Left lung (tissue), 4 donors: ENCODE measurements at regions not wholly inside any gene's neighbourhood (a gene's known extent, or its start where the extent isn't known, plus 50 kb on each side); places are given as distances from the start of the nearest gene placed in this dataset.

Experiments
- ATAC-seq: fragments of 200-7000 bp; cut with Tn5 transposase; one replicate; pipeline ENCODE4 v1.9.1; 2020; ENCODE audit warnings: moderate library complexity
- DNase-seq, 4 donors: peaks; one replicate each; pipeline ENCODE4 v3.0.0-alpha.2; 2013 to 2020
- H3K27ac ChIP-seq, 2 donors: fragments of 200-600 bp; sonication (generic) in 1 of 2; one replicate each; pipeline versions ENCODE4 v1.5.0 to v1.8.0; 2020 to 2021
- H3K27me3 ChIP-seq, 2 donors: fragments of 200-600 bp; sonication (generic) in 1 of 2; one replicate each; pipeline versions ENCODE4 v1.5.0 to v1.8.0; 2020 to 2021
- H3K36me3 ChIP-seq, 2 donors: fragments of 200-600 bp; sonication (generic) in 1 of 2; one replicate each; pipeline versions ENCODE4 v1.5.0 to v1.8.0; 2020 to 2021
- H3K4me1 ChIP-seq, 2 donors: fragments of 200-600 bp; one replicate each; pipeline ENCODE4 v1.8.0; 2021
- H3K4me3 ChIP-seq, 2 donors: fragments of 200-600 bp; sonication (generic) in 1 of 2; one replicate each; pipeline versions ENCODE4 v1.5.0 to v1.8.0; 2020 to 2021; ENCODE audit warnings: mild to moderate bottlenecking in 1 of 2
- H3K9me3 ChIP-seq, 2 donors: fragments of 200-600 bp; sonication (generic) in 1 of 2; one replicate each; pipeline versions ENCODE4 v1.5.0 to v1.8.0; 2020 to 2021
- intact Hi-C, 2 donors: fragments of 100-400 bp; cut with DNase I; formaldehyde crosslinking; loops; one replicate each; pipeline versions ENCODE4 v1.11.2 to v1.14.2; 2022
- TF ChIP-seq, protein P1 (sequence below), 2 donors: fragments of 200-600 bp; sonication (generic) in 1 of 2; IDR thresholded peaks; one replicate each; pipeline versions ENCODE4 v1.5.0 to v1.8.0; 2021; ENCODE audit warnings: antibody characterized with exemption in 2 of 2
- donor health status: DM: no; HTN: yes; CAD: no.
- donor health status: DM: no; HTN: no; CAD: no.

DNA sequence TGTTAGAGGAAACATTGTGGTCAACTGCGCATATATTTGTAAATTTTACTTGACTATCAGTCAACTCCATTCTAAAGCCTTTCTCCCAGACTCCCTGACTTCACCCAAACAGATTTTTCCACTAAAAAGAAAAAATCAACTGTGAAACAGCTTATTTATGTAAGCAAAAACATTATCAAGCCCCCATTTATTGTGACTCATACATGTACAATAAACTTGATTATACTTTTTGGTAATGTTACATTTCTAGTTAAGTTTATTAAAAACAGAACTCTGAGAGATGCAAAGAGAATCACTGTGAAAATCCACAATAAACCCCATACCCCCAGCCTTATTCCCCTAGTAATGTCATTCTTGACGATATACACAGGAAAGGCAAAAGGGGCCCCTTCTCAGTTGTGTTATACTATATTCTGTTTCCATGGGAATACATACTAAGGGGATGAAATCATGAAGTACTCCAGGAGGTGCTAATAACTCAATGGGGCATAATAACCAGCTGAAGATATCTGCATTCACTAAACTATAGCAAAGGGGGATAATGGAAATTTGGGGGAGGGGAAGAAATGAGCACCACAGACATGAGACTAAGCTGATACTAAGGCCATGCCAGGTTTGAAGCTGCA, 616.0 kb downstream of the ACTL7B start:
- DNase-seq, result no peak
- no peak overlapping the region for H3K4me3 ChIP-seq

DNA sequence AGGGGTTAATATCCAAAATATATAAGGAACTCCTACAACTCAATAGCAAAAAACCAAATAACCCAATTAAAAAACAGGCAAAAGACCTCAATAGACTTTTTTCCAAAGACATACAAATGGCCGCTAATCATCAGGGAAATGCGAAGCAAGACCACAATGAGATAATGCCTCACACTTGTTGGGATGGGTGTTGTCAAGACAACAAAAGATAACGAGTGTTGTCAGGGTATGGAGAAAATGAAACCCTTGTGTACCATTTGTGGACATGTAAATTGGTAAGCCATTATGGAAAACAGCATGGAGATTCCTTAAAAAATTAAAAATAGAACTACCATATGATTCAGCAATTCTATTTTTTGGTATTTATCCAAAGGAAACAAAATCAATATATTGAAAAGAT, 620.2 kb downstream of the ACTL7B start:
- Histone ChIP-seq H3K27ac (no peak overlapping the region), H3K27me3 (no peaks in the 10 kb centered on the region), H3K36me3 (no peaks in the 10 kb centered on the region), H3K9me3 (peaks cover 0 to 2% of the 10 kb centered on the region in 2 donors), H3K4me3 (no peak overlapping the region), H3K4me1 (no peaks in the 10 kb centered on the region)
- TF ChIP-seq, protein P1, sequence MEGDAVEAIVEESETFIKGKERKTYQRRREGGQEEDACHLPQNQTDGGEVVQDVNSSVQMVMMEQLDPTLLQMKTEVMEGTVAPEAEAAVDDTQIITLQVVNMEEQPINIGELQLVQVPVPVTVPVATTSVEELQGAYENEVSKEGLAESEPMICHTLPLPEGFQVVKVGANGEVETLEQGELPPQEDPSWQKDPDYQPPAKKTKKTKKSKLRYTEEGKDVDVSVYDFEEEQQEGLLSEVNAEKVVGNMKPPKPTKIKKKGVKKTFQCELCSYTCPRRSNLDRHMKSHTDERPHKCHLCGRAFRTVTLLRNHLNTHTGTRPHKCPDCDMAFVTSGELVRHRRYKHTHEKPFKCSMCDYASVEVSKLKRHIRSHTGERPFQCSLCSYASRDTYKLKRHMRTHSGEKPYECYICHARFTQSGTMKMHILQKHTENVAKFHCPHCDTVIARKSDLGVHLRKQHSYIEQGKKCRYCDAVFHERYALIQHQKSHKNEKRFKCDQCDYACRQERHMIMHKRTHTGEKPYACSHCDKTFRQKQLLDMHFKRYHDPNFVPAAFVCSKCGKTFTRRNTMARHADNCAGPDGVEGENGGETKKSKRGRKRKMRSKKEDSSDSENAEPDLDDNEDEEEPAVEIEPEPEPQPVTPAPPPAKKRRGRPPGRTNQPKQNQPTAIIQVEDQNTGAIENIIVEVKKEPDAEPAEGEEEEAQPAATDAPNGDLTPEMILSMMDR (IDR thresholded peaks at IDR 0.05), result no peak
- DNase-seq (no peak), ATAC-seq (no peak)
- intact Hi-C loops, result no loop called here

More for the DNA sequence above, 616.0 kb downstream of the ACTL7B start:
- Histone ChIP-seq H3K36me3 (no peaks in the 10 kb centered on the region), H3K4me1 (no peaks in the 10 kb centered on the region), H3K9me3 (no peaks in the 10 kb centered on the region), H3K27me3 (no peaks in the 10 kb centered on the region), H3K27ac (no peak overlapping the region)
- no peak for ATAC-seq
- TF ChIP-seq, protein P1 (IDR thresholded peaks at IDR 0.05), result no peak
- intact Hi-C loops, result no loop called here

DNA sequence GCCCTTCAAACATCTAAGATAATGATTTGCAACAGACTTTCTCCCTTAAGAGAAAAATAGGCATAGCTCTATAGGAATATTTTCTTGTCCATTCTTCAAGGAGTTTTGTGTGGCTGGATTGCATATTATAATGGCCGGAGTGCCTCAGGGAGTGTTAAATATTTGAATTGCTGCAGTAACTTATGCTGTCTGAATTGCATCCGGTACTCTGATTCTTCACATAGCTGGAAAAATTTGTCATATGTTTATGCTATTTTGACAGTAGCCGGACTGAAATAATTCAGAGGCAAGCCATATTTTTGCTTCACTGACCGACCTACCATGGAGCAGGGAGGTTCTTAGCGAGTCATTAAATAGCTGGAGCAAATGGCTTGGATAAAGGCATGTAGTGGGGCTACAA, 621.0 kb downstream of the ACTL7B start:
- Histone ChIP-seq H3K9me3 (peaks cover 0 to 3% of the 10 kb centered on the region in 2 donors), H3K36me3 (no peaks in the 10 kb centered on the region), H3K4me3 (no peak overlapping the region), H3K27ac (no peak overlapping the region), H3K4me1 (no peaks in the 10 kb centered on the region), H3K27me3 (no peaks in the 10 kb centered on the region)
- DNase-seq, result no peak
- TF ChIP-seq, protein P1 (IDR thresholded peaks at IDR 0.05), result no peak
- no peak for ATAC-seq
- intact Hi-C loops, result no loop called here

DNA sequence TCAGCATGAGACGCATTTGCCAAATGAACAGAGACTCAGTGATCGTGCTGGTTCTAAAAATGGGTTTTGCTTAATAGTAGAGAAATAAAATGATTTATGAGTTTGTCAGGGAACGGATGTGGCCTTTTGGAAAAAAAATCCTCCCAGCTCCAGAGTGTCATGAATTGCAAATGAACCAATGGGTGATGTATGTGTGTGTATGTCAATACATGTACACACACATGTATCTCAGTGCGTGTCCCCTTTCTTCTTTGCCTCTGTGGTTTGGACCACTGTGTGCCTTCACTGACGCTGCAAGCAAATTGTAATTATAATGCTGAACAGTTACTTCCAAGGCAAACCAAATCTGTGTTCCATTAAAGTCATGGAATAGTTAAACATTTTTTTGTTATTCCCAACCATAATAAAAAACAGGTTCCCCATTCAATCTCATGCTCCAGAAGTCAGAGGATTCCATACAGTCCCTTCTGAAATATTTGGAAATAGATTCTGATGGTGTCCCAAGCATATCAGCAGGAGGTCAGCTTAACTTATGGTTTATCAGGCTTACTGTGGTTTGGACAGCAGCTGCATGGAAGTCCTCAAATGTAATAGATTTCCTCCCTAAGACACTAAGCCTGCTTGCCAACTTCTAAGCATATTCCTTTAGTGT, 630.5 kb downstream of the ACTL7B start:
- no peaks in the 10 kb centered on the region for H3K27me3 ChIP-seq

DNA sequence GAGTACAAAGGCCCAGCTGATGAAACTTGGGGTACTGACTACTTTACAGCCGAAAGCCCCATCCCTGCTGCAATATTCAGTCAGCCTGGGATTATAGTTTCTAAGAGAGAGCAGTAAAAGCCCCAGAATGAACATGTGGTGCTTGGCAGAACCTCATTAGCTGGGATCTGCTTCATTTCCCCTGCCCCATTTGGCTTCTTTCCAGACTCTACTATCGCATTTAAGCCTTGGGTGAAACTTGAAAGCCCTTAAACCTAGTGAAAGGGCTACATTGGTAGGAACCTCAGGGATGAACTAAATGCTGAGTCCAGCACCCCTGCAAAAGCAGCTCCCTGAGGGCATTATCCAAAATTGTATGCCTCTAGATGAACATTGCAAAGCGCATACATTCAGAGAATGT, 631.1 kb downstream of the ACTL7B start:
- Histone ChIP-seq H3K4me3 (no peak overlapping the region), H3K36me3 (no peaks in the 10 kb centered on the region), H3K9me3 (peaks cover 0 to 6% of the 10 kb centered on the region in 2 donors), H3K4me1 (peaks cover 0 to 4% of the 10 kb centered on the region in 2 donors), H3K27me3 (no peaks in the 10 kb centered on the region), H3K27ac (no peak overlapping the region)
- intact Hi-C loops, result no loop called here
- DNase-seq, result no peak
- ATAC-seq, result no peak
- TF ChIP-seq, protein P1 (IDR thresholded peaks at IDR 0.05), result no peak

More for the DNA sequence above, 630.5 kb downstream of the ACTL7B start:
- TF ChIP-seq, protein P1 (IDR thresholded peaks at IDR 0.05), result no peak
- H3K9me3 ChIP-seq, result peaks cover 0 to 8% of the 10 kb centered on the region in 2 donors
- peaks cover 0 to 4% of the 10 kb centered on the region in 2 donors for H3K4me1 ChIP-seq
- no peak overlapping the region for H3K27ac ChIP-seq
- H3K36me3 ChIP-seq, result no peaks in the 10 kb centered on the region
- DNase-seq (no peak), ATAC-seq (no peak)
- intact Hi-C loops, result no loop called here
- H3K4me3 ChIP-seq, result no peak overlapping the region
